OCI-LY1 (cell line): ENCODE measurements at regions not wholly inside any gene's neighbourhood (a gene's known extent, or its start where the extent isn't known, plus 50 kb on each side); places are given as distances from the start of the nearest gene placed in this dataset.

Source experiments
- H2AFZ ChIP-seq: fragments of 200-600 bp; sonication (generic), shearing (Covaris generic); 2 replicates; pipeline ENCODE4 v1.6.0; 2014; ENCODE audit warnings: antibody characterized with exemption, mild to moderate bottlenecking, low read length
- H3F3A ChIP-seq: fragments of 200-600 bp; sonication (generic), shearing (Covaris generic); 2 replicates; pipeline ENCODE4 v1.6.0; 2014; ENCODE audit warnings: mild to moderate bottlenecking, antibody characterized with exemption, low read length, moderate library complexity; ENCODE audit not compliant: insufficient read depth
- H3K27ac ChIP-seq: fragments of 200-600 bp; sonication (generic); 2 replicates; pipeline ENCODE4 v1.5.1; 2014; ENCODE audit warnings: low read length, mixed run types, mild to moderate bottlenecking, low read depth; ENCODE audit not compliant: poor library complexity, severe bottlenecking
- H3K27me3 ChIP-seq: fragments of 200-600 bp; sonication (generic); 2 replicates; pipeline ENCODE4 v1.6.0; 2014; ENCODE audit warnings: antibody characterized with exemption, mild to moderate bottlenecking, low read length, moderate library complexity; ENCODE audit not compliant: insufficient read depth
- H3K36me3 ChIP-seq: fragments of 200-600 bp; sonication (generic); 2 replicates; pipeline ENCODE4 v1.6.1; 2014; ENCODE audit warnings: mild to moderate bottlenecking, antibody characterized with exemption, low read length, moderate library complexity, mixed read lengths; ENCODE audit not compliant: insufficient read depth
- H3K4me1 ChIP-seq: fragments of 200-600 bp; sonication (generic); 2 replicates; pipeline ENCODE4 v1.5.1; 2014; ENCODE audit warnings: mild to moderate bottlenecking, low read length, moderate library complexity; ENCODE audit not compliant: insufficient read depth, severe bottlenecking
- H3K4me2 ChIP-seq: fragments of 200-600 bp; sonication (generic), shearing (Covaris generic); 2 replicates; pipeline ENCODE4 v1.6.1; 2014; ENCODE audit warnings: low read length
- H3K4me3 ChIP-seq: fragments of 200-600 bp; sonication (generic); 2 replicates; pipeline ENCODE4 v1.5.1; 2014; ENCODE audit warnings: low read length, low read depth, mild to moderate bottlenecking, mixed read lengths; ENCODE audit not compliant: poor library complexity, severe bottlenecking
- H3K79me2 ChIP-seq: fragments of 200-600 bp; shearing (Covaris generic); 2 replicates; pipeline ENCODE4 v1.6.1; 2016; ENCODE audit warnings: mixed run types, low read length, mixed read lengths; ENCODE audit not compliant: insufficient read depth
- H3K9ac ChIP-seq: fragments of 200-600 bp; sonication (generic), shearing (Covaris generic); 2 replicates; pipeline ENCODE4 v1.6.1; 2014; ENCODE audit warnings: mild to moderate bottlenecking, low read length, mixed read lengths
- H3K9me2 ChIP-seq: fragments of 200-600 bp; sonication (generic), shearing (Covaris generic); 2 replicates; pipeline ENCODE4 v1.6.1; 2014; ENCODE audit warnings: low read depth, mild to moderate bottlenecking, low read length, mixed read lengths
- H3K9me3 ChIP-seq: fragments of 200-600 bp; shearing (Covaris generic); 2 replicates; pipeline ENCODE4 v1.6.1; 2014; ENCODE audit warnings: low read length, mixed read lengths
- H4K20me1 ChIP-seq: fragments of 200-600 bp; sonication (generic), shearing (Covaris generic); 2 replicates; pipeline ENCODE4 v1.6.0; 2016; ENCODE audit warnings: mild to moderate bottlenecking, low read length; ENCODE audit not compliant: insufficient read depth
- EZH2 ChIP-seq: fragments of 200-600 bp; sonication (generic), shearing (Covaris generic); IDR thresholded peaks from 2 replicates; pipeline ENCODE4 v1.8.0; 2017; ENCODE audit warnings: borderline replicate concordance, mixed run types, mild to moderate bottlenecking, antibody characterized with exemption, low read length, moderate library complexity, mixed read lengths
- TF ChIP-seq, protein P1 (sequence below): fragments of 200-600 bp; sonication (generic), shearing (Covaris generic); IDR thresholded peaks from 2 replicates; pipeline ENCODE4 v1.5.1; 2017; ENCODE audit warnings: mild to moderate bottlenecking, antibody characterized with exemption, low read length, moderate library complexity, mixed read lengths

- Histone ChIP-seq H3K27ac (no peak overlapping the region), H3K36me3 (no peaks in the 10 kb centered on the region), H3K27me3 (no peaks in the 10 kb centered on the region)
These were observed 163.8 kb upstream of the MYCN start for GRCh38 chr2:15776629-15776919.

DNA sequence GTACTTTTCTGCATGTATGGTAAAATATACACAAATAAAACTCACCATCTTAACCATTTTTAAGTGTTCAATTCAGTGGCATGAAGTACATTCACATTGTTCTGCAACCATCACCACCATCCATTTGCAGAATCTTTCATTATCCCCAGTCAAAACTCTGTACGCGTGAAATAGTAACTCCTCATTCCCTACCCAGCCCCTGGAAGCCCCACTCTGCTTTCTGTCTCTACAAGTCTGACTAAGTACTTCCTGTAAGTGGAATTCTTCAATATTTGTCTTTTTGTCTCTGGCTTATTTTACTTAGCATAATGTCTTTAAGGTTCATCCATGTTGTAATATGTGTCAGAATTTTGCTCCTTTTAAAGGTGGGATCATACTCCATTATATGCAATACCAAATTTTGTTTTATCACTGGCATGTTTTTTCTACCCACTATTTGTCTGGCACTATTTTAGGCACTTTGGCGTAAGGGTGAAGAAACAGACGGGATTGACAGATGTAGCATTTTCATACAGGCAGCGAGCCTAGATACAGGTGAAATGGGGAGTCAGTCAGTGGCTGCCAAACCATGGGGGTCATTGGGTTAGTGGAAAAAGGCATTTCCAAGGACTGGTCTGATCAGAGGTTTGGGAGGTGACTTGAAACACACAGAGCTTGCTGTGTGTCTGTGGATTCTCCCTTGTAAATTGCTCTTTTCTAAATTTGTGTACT lies 163.2 kb upstream of the MYCN start:
- no peak overlapping the region for H3K9ac ChIP-seq
- H4K20me1 ChIP-seq, result no peaks in the 10 kb centered on the region
- no peaks in the 10 kb centered on the region for H3K9me3 ChIP-seq
- H3F3A ChIP-seq, result no peaks in the 10 kb centered on the region
- TF ChIP-seq, protein P1, sequence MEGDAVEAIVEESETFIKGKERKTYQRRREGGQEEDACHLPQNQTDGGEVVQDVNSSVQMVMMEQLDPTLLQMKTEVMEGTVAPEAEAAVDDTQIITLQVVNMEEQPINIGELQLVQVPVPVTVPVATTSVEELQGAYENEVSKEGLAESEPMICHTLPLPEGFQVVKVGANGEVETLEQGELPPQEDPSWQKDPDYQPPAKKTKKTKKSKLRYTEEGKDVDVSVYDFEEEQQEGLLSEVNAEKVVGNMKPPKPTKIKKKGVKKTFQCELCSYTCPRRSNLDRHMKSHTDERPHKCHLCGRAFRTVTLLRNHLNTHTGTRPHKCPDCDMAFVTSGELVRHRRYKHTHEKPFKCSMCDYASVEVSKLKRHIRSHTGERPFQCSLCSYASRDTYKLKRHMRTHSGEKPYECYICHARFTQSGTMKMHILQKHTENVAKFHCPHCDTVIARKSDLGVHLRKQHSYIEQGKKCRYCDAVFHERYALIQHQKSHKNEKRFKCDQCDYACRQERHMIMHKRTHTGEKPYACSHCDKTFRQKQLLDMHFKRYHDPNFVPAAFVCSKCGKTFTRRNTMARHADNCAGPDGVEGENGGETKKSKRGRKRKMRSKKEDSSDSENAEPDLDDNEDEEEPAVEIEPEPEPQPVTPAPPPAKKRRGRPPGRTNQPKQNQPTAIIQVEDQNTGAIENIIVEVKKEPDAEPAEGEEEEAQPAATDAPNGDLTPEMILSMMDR, result no peak
- no peak for TF ChIP-seq EZH2
- H3K27ac ChIP-seq, result no peak overlapping the region
- no peaks in the 10 kb centered on the region for H3K79me2 ChIP-seq
- H3K27me3 ChIP-seq, result no peaks in the 10 kb centered on the region
- H3K4me2 ChIP-seq, result no peak overlapping the region
- no peaks in the 10 kb centered on the region for H3K4me1 ChIP-seq
- no peaks in the 10 kb centered on the region for H3K9me2 ChIP-seq
- H3K4me3 ChIP-seq, result no peak overlapping the region
- H2AFZ ChIP-seq, result no peak overlapping the region
- H3K36me3 ChIP-seq, result no peaks in the 10 kb centered on the region

More at GRCh38 chr2:15776629-15776919, 163.8 kb upstream of the MYCN start:
- no peak overlapping the region for H3K4me2 ChIP-seq
- H3K4me1 ChIP-seq, result no peaks in the 10 kb centered on the region
- no peaks in the 10 kb centered on the region for H3K79me2 ChIP-seq
- no peak overlapping the region for H2AFZ ChIP-seq
- TF ChIP-seq EZH2, result no peak
- TF ChIP-seq, protein P1, result no peak
- no peaks in the 10 kb centered on the region for H4K20me1 ChIP-seq
- no peak overlapping the region for H3K4me3 ChIP-seq
- H3K9me2 ChIP-seq, result no peaks in the 10 kb centered on the region
- no peak overlapping the region for H3K9ac ChIP-seq
- H3F3A ChIP-seq, result no peaks in the 10 kb centered on the region
- H3K9me3 ChIP-seq, result no peaks in the 10 kb centered on the region

DNA sequence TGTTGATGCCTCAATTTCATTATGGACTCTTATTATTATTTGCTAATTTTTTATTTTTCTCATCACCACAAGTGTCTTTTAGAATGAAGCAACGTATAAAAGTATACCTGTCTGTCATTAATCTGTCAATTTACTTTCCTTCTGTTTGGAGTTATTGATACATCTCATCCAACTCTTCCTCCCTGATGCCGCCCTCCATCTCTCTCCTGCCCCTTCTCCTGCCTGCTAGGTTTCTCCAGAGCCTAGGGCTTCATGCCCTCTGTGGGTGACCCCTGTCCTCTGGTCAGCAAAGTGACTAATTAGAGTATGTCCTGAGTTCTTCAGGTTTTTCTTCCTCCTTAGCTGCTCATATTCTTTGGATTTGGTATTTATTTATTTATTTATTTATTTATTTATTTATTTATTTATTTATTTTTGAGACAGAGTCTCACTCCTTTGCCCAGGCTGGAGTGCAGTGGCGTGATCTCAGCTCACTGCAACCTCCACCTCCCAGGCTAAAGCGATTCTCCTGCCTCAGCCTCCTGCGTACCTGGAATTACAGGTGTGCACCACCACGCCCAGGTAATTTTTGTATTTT lies 162.5 kb upstream of the MYCN start:
- H3K36me3 ChIP-seq, result no peaks in the 10 kb centered on the region
- no peaks in the 10 kb centered on the region for H3K27me3 ChIP-seq
- no peak overlapping the region for H3K27ac ChIP-seq
- no peaks in the 10 kb centered on the region for H3K9me2 ChIP-seq
- H3K9ac ChIP-seq, result no peak overlapping the region
- H3K4me3 ChIP-seq, result no peak overlapping the region
- H4K20me1 ChIP-seq, result no peaks in the 10 kb centered on the region
- H3K4me2 ChIP-seq, result no peak overlapping the region
- H2AFZ ChIP-seq, result no peak overlapping the region
- no peaks in the 10 kb centered on the region for H3K9me3 ChIP-seq
- TF ChIP-seq, protein P1, result no peak
- TF ChIP-seq EZH2, result no peak
- no peaks in the 10 kb centered on the region for H3K4me1 ChIP-seq
- no peaks in the 10 kb centered on the region for H3K79me2 ChIP-seq
- no peaks in the 10 kb centered on the region for H3F3A ChIP-seq
